Effector memory CD8-positive, alpha-beta T cell (primary cell): ENCODE measurements at regions not wholly inside any gene's neighbourhood (a gene's known extent, or its start where the extent isn't known, plus 50 kb on each side); places are given as distances from the start of the nearest gene placed in this dataset.

Experiments
- ATAC-seq: fragments of 150-1000 bp; cut with Tn5 transposase; replicated peaks from 2 replicates; pipeline ENCODE4 v1.10.0; 2021; ENCODE audit warnings: mild to moderate bottlenecking, moderate library complexity
- DNase-seq, 3 experiments: peaks; one replicate each; pipeline ENCODE4 v3.0.0; 2021
- H3K27ac Mint-ChIP-seq, 2 donors: one replicate each; pipeline ENCODE4 v1.8.0; 2022; ENCODE audit warnings: mild to moderate bottlenecking in 2 of 2, mixed read lengths in 2 of 2, moderate library complexity in 2 of 2
- H3K27me3 Mint-ChIP-seq, 2 donors: one replicate each; pipeline ENCODE4 v1.8.0; 2022; ENCODE audit warnings: mixed read lengths in 2 of 2
- H3K36me3 Mint-ChIP-seq: one replicate; pipeline ENCODE4 v1.8.0; 2022; ENCODE audit warnings: mild to moderate bottlenecking, moderate library complexity, mixed read lengths; ENCODE audit not compliant: insufficient read depth
- H3K4me1 Mint-ChIP-seq, 2 donors: one replicate each; pipeline ENCODE4 v1.8.0; 2022; ENCODE audit warnings: low read depth in 2 of 2, mixed read lengths in 2 of 2
- H3K4me3 Mint-ChIP-seq, 2 donors: one replicate each; pipeline ENCODE4 v1.8.0; 2022; ENCODE audit warnings: mild to moderate bottlenecking in 2 of 2, mixed read lengths in 2 of 2, moderate library complexity in 2 of 2
- H3K9me3 Mint-ChIP-seq, 2 donors: one replicate each; pipeline ENCODE4 v1.8.0; 2022; ENCODE audit warnings: mixed read lengths in 2 of 2

- DNase-seq, result no peak
- Mint-ChIP-seq H3K27me3 (peaks cover 0 to 6% of the 10 kb centered on the region in 2 donors), H3K36me3 (no peaks in the 10 kb centered on the region), H3K9me3 (peaks cover 0 to 4% of the 10 kb centered on the region in 2 donors), H3K27ac (no peak overlapping the region), H3K4me1 (no peaks in the 10 kb centered on the region), H3K4me3 (no peak overlapping the region)
- no peak for ATAC-seq
These were observed 201.3 kb upstream of the PRICKLE2 start for GRCh38 chr3:64426551-64426950.

GRCh38 chr3:64422932-64423331 lies 197.7 kb upstream of the PRICKLE2 start:
- DNase-seq, result no peak
- H3K36me3 Mint-ChIP-seq, result no peaks in the 10 kb centered on the region
- no peak for ATAC-seq
- no peaks in the 10 kb centered on the region for H3K4me1 Mint-ChIP-seq
- H3K9me3 Mint-ChIP-seq, result peaks cover 0 to 2% of the 10 kb centered on the region in 2 donors
- H3K27ac Mint-ChIP-seq, result no peak overlapping the region
- H3K4me3 Mint-ChIP-seq, result no peak overlapping the region
- peaks cover 0 to 6% of the 10 kb centered on the region in 2 donors for H3K27me3 Mint-ChIP-seq

GRCh38 chr3:64422192-64422591 lies 196.9 kb upstream of the PRICKLE2 start:
- DNase-seq (no peak), ATAC-seq (no peak)
- Mint-ChIP-seq H3K27ac (no peak overlapping the region), H3K36me3 (no peaks in the 10 kb centered on the region), H3K4me3 (no peak overlapping the region), H3K4me1 (no peaks in the 10 kb centered on the region), H3K27me3 (peaks cover 0 to 6% of the 10 kb centered on the region in 2 donors), H3K9me3 (peaks cover 0 to under 1% of the 10 kb centered on the region in 2 donors)

GRCh38 chr3:64417816-64418215 lies 192.6 kb upstream of the PRICKLE2 start:
- no peak overlapping the region for H3K4me3 Mint-ChIP-seq
- DNase-seq (no peak), ATAC-seq (no peak)
- no peaks in the 10 kb centered on the region for H3K36me3 Mint-ChIP-seq
- H3K27me3 Mint-ChIP-seq, result peaks cover 0 to 11% of the 10 kb centered on the region in 2 donors
- H3K4me1 Mint-ChIP-seq, result no peaks in the 10 kb centered on the region
- peaks cover 0 to 1% of the 10 kb centered on the region in 2 donors for H3K9me3 Mint-ChIP-seq
- no peak overlapping the region for H3K27ac Mint-ChIP-seq

GRCh38 chr3:64414043-64414442 lies 188.8 kb upstream of the PRICKLE2 start:
- ATAC-seq (no peak), DNase-seq (no peak)
- peaks cover 0 to 1% of the 10 kb centered on the region in 2 donors for H3K9me3 Mint-ChIP-seq
- H3K4me1 Mint-ChIP-seq, result no peaks in the 10 kb centered on the region
- no peak overlapping the region for H3K4me3 Mint-ChIP-seq
- no peaks in the 10 kb centered on the region for H3K36me3 Mint-ChIP-seq
- H3K27ac Mint-ChIP-seq, result no peak overlapping the region
- H3K27me3 Mint-ChIP-seq, result peaks cover 0 to 11% of the 10 kb centered on the region in 2 donors

GRCh38 chr3:64411101-64411500 lies 185.8 kb upstream of the PRICKLE2 start:
- Mint-ChIP-seq H3K27ac (no peak overlapping the region), H3K27me3 (peaks cover 0 to 11% of the 10 kb centered on the region in 2 donors), H3K4me3 (no peak overlapping the region), H3K9me3 (peaks cover 0 to 4% of the 10 kb centered on the region in 2 donors), H3K4me1 (no peaks in the 10 kb centered on the region), H3K36me3 (no peaks in the 10 kb centered on the region)
- no peak for ATAC-seq
- DNase-seq, result no peak

- H3K27ac Mint-ChIP-seq, result no peak overlapping the region
- H3K9me3 Mint-ChIP-seq, result peaks cover 0 to 3% of the 10 kb centered on the region in 2 donors
- H3K27me3 Mint-ChIP-seq, result peaks cover 0 to 11% of the 10 kb centered on the region in 2 donors
- no peak for ATAC-seq
- no peak overlapping the region for H3K4me3 Mint-ChIP-seq
- H3K36me3 Mint-ChIP-seq, result no peaks in the 10 kb centered on the region
- no peaks in the 10 kb centered on the region for H3K4me1 Mint-ChIP-seq
- DNase-seq, result no peak
These were observed 185.0 kb upstream of the PRICKLE2 start for GRCh38 chr3:64410226-64410625.

GRCh38 chr3:64408770-64409169 lies 183.5 kb upstream of the PRICKLE2 start:
- H3K36me3 Mint-ChIP-seq, result no peaks in the 10 kb centered on the region
- no peak overlapping the region for H3K27ac Mint-ChIP-seq
- peaks cover 0 to 5% of the 10 kb centered on the region in 2 donors for H3K27me3 Mint-ChIP-seq
- no peak for ATAC-seq
- DNase-seq, result no peak
- H3K4me1 Mint-ChIP-seq, result no peaks in the 10 kb centered on the region
- no peak overlapping the region for H3K4me3 Mint-ChIP-seq
- H3K9me3 Mint-ChIP-seq, result peaks cover 0 to 3% of the 10 kb centered on the region in 2 donors

- Mint-ChIP-seq H3K4me1 (no peaks in the 10 kb centered on the region), H3K27me3 (no peaks in the 10 kb centered on the region), H3K9me3 (peaks cover 0 to 3% of the 10 kb centered on the region in 2 donors), H3K27ac (no peak overlapping the region), H3K36me3 (no peaks in the 10 kb centered on the region), H3K4me3 (no peak overlapping the region)
- ATAC-seq (no peak), DNase-seq (no peak)
These were observed 181.0 kb upstream of the PRICKLE2 start for GRCh38 chr3:64406271-64406670.

GRCh38 chr3:64405211-64405835 lies 180.1 kb upstream of the PRICKLE2 start:
- DNase-seq, result no peak
- no peak for ATAC-seq
- Mint-ChIP-seq H3K9me3 (peaks cover 0 to 3% of the 10 kb centered on the region in 2 donors), H3K27me3 (no peaks in the 10 kb centered on the region), H3K27ac (no peak overlapping the region), H3K36me3 (no peaks in the 10 kb centered on the region), H3K4me1 (no peaks in the 10 kb centered on the region), H3K4me3 (no peak overlapping the region)

GRCh38 chr3:64400706-64401105 lies 175.4 kb upstream of the PRICKLE2 start:
- Mint-ChIP-seq H3K27me3 (no peaks in the 10 kb centered on the region), H3K4me3 (no peak overlapping the region), H3K36me3 (no peaks in the 10 kb centered on the region), H3K4me1 (no peaks in the 10 kb centered on the region), H3K9me3 (no peaks in the 10 kb centered on the region), H3K27ac (no peak overlapping the region)
- ATAC-seq (no peak), DNase-seq (no peak)

- DNase-seq (no peak), ATAC-seq (no peak)
- Mint-ChIP-seq H3K9me3 (no peaks in the 10 kb centered on the region), H3K27ac (no peak overlapping the region), H3K4me3 (no peak overlapping the region), H3K27me3 (no peaks in the 10 kb centered on the region), H3K4me1 (no peaks in the 10 kb centered on the region), H3K36me3 (no peaks in the 10 kb centered on the region)
These were observed 174.0 kb upstream of the PRICKLE2 start for GRCh38 chr3:64399205-64399800.

- no peak for DNase-seq
- Mint-ChIP-seq H3K4me3 (no peak overlapping the region), H3K27me3 (no peaks in the 10 kb centered on the region), H3K36me3 (no peaks in the 10 kb centered on the region), H3K27ac (no peak overlapping the region), H3K9me3 (no peaks in the 10 kb centered on the region), H3K4me1 (no peaks in the 10 kb centered on the region)
- ATAC-seq, result no peak
These were observed 173.2 kb upstream of the PRICKLE2 start for GRCh38 chr3:64398476-64398875.

- Mint-ChIP-seq H3K27me3 (no peaks in the 10 kb centered on the region), H3K9me3 (no peaks in the 10 kb centered on the region), H3K4me1 (no peaks in the 10 kb centered on the region), H3K36me3 (no peaks in the 10 kb centered on the region), H3K27ac (no peak overlapping the region), H3K4me3 (no peak overlapping the region)
- DNase-seq, result no peak
- ATAC-seq, result no peak
These were observed 172.7 kb upstream of the PRICKLE2 start for GRCh38 chr3:64398006-64398405.
